ENCODE measurements at regions not wholly inside any gene's neighbourhood (a gene's known extent, or its start where the extent isn't known, plus 50 kb on each side); places are given as distances from the start of the nearest gene placed in this dataset.
"Not testable (repeated sequence)": the region's sequence is repeated elsewhere in the genome, so short reads cannot be mapped to it uniquely, and the experiment has no call there.

DNA sequence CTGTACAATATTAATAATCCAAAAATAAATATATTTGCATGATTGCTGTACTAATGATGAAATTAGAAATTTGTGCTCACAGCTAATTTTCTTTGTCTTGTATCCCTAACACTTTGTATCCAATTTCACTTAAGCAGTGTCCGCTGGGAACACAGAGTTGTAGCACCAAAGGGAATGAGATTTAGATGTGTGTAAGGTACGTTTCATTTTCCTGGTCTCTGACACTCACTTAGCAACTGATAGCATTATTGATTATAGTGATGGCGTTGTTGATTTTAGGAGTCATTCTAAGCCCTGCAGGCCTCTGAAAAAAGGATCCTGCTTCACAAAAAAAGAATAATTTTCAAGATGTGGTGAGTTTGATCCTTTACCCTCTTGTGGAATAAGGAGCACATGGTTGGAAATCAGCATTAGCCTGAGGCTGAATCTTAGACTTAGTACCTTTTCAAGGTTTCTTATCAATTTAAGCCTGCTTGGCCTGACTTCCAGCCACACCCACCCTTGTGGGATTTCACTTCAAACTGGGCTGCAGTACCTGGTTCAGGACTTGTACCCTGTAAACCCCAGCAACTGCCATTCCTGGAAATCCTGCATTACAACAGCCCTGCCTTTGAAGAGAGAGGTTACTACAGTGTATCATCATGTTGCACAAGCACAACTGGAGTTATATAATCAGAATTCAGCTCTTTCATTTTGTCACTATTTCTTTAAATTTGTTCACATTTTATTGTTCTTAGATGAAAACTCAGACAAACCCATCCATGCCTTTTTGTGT lies 116.2 kb downstream of the RND3 start:
- DNase-seq (ENCODE audit: low read depth): no peak

- DNase-seq (ENCODE audit: low read depth): no peak
These were observed 116.9 kb downstream of the RND3 start for GRCh38 chr2:150370561-150370960.

GRCh38 chr2:150369862-150370261 lies 117.6 kb downstream of the RND3 start:
- DNase-seq (ENCODE audit: low read depth): no peak

GRCh38 chr2:150358468-150358807 lies 129.0 kb downstream of the RND3 start:
- DNase-seq (ENCODE audit: low read depth): no peak

DNA sequence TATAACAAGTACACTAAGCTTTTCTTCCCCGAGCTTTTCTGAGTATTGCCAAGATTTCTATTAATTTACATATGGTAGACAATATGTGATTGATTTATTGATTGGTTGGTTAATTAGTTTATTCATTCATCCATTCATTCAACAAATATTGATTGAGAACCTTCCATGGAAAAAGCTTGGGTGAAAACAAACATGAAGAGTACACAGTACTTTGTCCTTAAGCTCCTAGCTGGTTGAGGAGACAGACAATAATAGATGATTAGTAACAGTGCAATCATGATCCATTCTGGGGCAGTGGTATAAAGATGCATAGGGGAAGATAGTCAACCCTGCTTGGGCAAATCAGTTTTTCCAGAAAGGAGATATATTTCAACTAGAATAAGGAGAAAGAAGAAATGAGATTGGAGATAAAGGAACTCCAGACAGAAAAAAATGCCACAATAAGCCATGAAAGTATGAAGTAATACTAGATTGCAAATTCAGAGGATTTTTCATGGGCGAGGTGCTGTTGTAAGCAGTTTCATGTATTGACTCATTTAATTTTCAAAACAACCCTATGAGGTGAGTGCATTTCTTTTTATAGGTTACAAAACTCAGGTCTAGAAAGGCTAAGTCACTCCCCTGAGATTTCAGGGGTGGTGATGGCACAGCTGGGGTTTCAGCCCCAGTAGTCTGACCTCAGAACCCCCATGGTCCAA lies 129.5 kb downstream of the RND3 start:
- no peak for DNase-seq (ENCODE audit: low read depth)

DNA sequence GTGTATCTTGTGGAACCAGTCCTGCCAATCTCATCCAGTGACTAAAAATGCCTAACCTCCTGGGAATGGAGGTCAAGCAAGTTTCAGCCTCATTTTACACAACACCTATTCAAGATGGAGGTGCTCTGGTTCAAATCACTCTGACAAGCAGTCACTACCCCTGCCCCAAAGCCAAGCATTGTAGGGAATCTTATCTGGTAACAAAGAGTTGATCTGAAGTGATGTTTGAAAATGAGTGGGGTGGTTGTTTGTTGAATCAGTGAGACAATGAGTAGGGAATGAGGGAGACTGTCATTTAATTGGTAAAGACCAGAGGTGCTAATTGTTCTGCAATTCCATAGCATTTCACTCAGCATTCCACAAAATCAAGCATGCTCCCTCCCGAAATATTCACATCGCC lies 132.0 kb downstream of the RND3 start:
- DNase-seq (ENCODE audit: low read depth): no peak

GRCh38 chr2:150353376-150353775 lies 134.1 kb downstream of the RND3 start:
- no peak for DNase-seq (ENCODE audit: low read depth)

GRCh38 chr2:150351922-150352321 lies 135.5 kb downstream of the RND3 start:
- DNase-seq (ENCODE audit: low read depth): no peak

DNA sequence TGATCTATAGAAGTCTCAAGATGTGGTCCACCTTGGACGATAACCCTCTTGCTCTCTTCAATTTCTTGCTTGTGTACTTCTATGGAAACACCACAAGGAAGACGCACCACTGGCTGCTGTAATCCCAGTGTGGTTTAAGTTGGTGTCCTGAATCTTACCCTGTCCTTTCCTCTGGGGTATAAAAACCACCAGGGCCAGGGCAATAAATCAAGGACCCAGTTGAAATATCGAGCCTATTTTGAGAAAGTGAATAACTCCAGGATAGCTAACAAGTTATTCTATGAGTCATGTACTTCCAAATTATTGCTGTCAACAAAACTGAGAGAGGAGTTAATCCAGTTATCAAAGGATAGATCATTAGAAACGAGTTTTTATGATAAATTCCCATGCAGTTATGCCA lies 137.0 kb downstream of the RND3 start:
- DNase-seq (ENCODE audit: low read depth): no peak

DNA sequence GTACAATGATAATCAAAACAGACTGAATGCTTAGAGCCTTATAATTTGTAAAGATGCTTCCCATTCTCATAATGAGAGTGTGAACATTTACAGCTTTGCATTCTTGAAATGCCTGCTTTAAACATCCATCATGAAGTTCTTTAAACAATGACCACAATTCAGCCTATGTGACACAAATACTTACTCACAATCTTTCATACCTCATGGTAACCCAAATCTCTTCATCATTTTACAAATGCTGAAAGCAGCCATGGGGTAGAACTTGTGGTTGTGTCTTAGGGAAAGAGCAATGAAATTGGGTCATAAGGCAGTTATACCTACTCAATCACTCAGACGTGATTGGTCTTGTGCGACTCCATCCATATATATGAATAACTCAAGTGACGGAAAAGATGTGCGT lies 140.7 kb downstream of the RND3 start:
- DNase-seq (ENCODE audit: low read depth): no peak

DNA sequence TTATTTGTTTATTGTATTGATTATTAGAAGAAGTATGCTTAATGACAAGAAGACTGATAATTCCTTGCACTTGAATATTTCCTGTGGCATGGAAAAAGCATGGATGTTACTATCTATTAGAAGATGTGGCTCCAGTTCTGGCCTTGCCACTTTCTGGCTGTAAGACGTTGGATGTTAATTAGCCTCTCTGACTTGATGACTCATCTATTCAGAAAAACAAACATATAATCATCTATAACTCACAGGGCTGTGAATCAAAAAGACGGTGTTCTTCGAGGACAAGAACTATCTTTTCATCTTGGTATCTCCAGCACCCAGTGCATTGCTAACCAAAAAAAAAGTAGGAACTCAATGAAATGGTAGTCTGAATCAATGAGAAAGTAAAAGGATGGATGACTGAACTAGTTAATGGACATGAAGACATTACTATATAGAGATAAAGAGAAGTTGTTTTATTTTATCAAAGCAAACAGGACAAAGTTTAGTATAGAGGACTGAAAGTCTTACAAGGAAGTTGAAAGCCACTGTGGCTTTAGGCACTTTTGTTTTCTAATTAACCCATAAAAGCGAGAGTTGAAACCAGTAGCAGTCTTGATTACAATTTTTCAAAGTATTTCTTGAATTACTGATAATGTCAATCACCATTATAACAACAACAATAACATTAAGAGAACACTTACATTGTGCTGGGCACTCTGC lies 145.3 kb downstream of the RND3 start:
- no peak for DNase-seq (ENCODE audit: low read depth)

DNA sequence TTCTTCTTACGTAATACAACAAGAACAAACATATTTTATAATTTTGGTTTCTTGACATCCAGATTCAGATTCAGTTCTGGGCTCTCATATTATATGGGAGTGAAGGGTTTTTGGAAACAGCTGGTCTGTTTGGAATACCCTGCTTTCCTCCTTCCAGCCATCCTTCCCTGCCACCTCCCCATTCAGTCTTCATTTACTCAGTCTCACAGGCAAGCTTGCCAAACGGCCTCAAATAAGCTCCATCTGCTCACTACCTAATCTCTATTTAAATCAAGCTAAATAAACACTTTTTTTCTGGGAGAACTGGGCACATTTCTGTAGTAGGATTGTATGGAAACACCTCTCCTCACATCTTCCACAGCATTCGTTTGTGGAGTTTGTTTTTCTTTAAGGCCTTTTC lies 147.5 kb downstream of the RND3 start:
- DNase-seq (ENCODE audit: low read depth): no peak

- no peak for DNase-seq (ENCODE audit: low read depth)
These were observed 148.2 kb downstream of the RND3 start for GRCh38 chr2:150339282-150339681.

GRCh38 chr2:150335596-150335995 lies 151.9 kb downstream of the RND3 start:
- no peak for DNase-seq (ENCODE audit: low read depth)

DNA sequence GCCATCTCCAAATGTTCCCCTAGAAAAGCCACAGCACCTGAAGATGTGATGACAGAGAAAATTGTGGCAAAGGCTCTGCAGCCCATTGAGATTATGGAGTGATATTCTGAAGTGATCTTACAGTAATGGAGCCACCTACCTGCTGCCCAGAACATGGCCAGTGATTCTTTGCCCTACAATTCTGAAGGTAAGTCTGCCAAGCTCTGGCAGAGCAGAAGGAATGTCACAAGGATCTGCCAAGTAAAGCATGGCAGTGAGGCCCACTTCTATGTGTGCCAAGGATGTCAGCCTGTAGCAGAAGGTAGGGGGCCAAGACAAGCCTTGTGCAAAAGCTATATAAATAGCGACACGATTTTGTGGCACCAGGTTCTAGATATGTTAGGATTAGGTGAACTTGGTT lies 155.1 kb downstream of the RND3 start:
- no peak for DNase-seq (ENCODE audit: low read depth)

- no peak for DNase-seq (ENCODE audit: low read depth)
These were observed 159.6 kb downstream of the RND3 start for GRCh38 chr2:150327564-150328489.

DNA sequence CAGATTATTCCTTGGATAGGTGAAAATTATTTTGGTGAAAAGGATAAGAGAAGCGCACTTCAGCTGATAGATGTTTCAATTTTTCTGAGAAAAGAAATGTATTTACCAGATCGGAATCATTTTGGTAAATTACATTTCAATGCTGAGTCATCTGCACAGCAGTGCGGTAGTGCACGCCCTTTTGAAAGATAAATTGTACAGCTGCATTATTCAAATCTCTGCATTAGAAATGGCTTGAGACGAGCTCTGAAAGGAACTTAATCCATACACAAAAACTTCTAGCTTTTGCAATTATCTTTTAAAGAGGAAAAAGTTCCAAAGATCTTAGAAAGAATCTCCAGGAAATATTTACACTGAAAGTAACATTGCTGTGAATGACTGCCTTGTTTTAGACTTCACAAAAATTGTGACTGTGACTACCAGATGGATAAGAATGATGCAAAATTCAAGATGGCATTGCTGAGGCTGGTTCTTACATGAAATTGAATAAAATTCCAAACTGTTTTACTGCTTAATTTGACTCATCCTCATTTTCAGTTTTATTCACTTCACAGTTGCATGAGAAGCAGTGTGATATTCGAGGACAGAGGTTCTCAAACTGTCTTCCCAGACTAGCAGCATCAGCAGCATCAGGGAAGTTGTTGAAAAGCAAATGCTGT lies 161.7 kb downstream of the RND3 start:
- no peak for DNase-seq (ENCODE audit: low read depth)

GRCh38 chr2:150323071-150323470 lies 164.4 kb downstream of the RND3 start:
- not testable (repeated sequence) for DNase-seq (ENCODE audit: low read depth)

DNA sequence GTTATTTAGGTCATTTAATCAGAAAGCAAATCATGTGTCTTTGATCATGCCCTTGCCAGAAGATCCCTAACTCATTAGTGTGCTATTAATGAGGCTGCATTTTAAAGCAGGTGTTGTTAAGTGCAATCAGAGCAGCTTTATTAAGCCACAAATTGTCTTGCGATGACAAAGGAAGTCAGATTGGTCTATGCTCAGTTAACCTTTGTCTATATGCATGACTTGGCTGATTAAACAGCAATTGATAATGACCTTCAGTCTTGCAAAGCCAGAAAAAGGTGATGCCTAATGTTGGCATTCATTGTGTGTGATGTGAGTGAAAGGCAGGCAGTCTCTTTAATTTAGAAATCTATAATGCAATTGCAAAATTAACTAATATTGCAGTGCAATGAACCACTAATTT lies 166.9 kb downstream of the RND3 start:
- no peak for DNase-seq (ENCODE audit: low read depth)

- no peak for DNase-seq (ENCODE audit: low read depth)
These were observed 167.6 kb downstream of the RND3 start for GRCh38 chr2:150319658-150320555.

Measured in Daoy (cell line).